ENCODE measurements at regions not wholly inside any gene's neighbourhood (a gene's known extent, or its start where the extent isn't known, plus 50 kb on each side); places are given as distances from the start of the nearest gene placed in this dataset.
"Not testable (repeated sequence)": the region's sequence is repeated elsewhere in the genome, so short reads cannot be mapped to it uniquely, and the experiment has no call there.

DNA sequence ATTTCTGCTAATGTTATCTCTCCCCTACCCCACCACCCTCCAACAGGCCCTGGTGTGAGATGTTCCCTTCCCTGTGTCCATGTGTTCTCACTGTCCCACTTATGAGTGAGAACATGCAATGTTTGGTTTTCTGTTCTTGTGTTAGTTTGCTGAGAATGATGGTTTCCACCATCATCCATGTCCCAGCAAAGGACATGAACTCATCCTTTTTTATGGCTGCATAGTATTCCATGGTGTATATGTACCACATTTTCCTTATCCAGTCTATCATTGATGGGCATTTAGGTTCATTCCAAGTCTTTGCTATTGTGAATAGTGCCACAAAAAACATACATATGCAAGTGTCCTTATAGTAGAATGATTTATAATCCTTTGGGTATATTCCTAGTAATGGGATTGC, 104.5 kb downstream of the ZNF33B start:
- CTCF ChIA-PET; POLR2A ChIA-PET (ENCODE audit: unreplicated experiment); H4K20me1 ChIP-seq (ENCODE audit: insufficient read depth); BruUV-seq (replicated peaks); H3K79me2 ChIP-seq (ENCODE audit: low read depth); H3K4me2 ChIP-seq; H2AFZ ChIP-seq; H3K27me3 ChIP-seq (ENCODE audit: insufficient read depth, low read depth); intact Hi-C loops (cut with micrococcal nuclease; ENCODE audit: unreplicated experiment); H3K4me3 ChIP-seq; H3K4me1 ChIP-seq (replicated peaks; ENCODE audit: insufficient read depth); H3K36me3 ChIP-seq (ENCODE audit: low read depth); DNase-seq; H3K27ac ChIP-seq; H3F3A ChIP-seq (ENCODE audit: insufficient read depth, low read depth); H3K9me2 ChIP-seq (ENCODE audit: insufficient read depth): not testable (repeated sequence)
- H3K9me3 ChIP-seq (ENCODE audit: insufficient read depth, low read depth), result peaks cover 44% of the 10 kb centered on the region

DNA sequence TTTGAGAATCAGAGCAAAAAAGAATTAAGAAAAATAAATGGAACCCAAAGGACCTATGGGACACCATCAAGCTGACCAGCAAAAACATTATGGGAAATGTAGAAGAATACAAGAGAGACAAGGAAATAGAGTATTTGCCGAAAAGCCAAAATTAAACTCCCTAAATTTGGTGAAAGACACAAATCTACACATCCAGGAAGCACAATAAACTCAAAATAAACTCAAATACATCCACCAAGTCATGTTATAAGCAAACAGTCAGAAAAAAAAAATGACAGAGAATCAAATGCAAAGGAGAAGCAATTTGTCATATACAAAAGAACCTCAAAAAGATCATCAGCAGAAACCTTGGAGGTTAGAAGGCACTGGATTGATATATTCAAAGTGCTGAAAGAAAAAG, 105.4 kb downstream of the ZNF33B start:
- intact Hi-C loops (cut with micrococcal nuclease; ENCODE audit: unreplicated experiment), result no loop called here
- Histone ChIP-seq H3K4me2 (no peak overlapping the region), H3K4me1 (replicated peaks; ENCODE audit: insufficient read depth) (no peaks in the 10 kb centered on the region), H4K20me1 (ENCODE audit: insufficient read depth) (no peaks in the 10 kb centered on the region), H3K27ac (no peak overlapping the region), H3K79me2 (ENCODE audit: low read depth) (no peaks in the 10 kb centered on the region), H3K27me3 (ENCODE audit: insufficient read depth, low read depth) (no peaks in the 10 kb centered on the region), H2AFZ (no peak overlapping the region), H3K9me2 (ENCODE audit: insufficient read depth) (no peaks in the 10 kb centered on the region), H3F3A (ENCODE audit: insufficient read depth, low read depth) (no peaks in the 10 kb centered on the region), H3K36me3 (ENCODE audit: low read depth) (0 out of 2 replicates have a peak, but pooled peaks cover under 1% of the 10 kb centered on the region), H3K9me3 (ENCODE audit: insufficient read depth, low read depth) (peaks cover 41% of the 10 kb centered on the region), H3K4me3 (no peak overlapping the region)
- no peak for TF ChIP-seq EZH2 (IDR thresholded peaks at IDR 0.05; ENCODE audit: low read depth)
- TF ChIP-seq, protein P1, sequence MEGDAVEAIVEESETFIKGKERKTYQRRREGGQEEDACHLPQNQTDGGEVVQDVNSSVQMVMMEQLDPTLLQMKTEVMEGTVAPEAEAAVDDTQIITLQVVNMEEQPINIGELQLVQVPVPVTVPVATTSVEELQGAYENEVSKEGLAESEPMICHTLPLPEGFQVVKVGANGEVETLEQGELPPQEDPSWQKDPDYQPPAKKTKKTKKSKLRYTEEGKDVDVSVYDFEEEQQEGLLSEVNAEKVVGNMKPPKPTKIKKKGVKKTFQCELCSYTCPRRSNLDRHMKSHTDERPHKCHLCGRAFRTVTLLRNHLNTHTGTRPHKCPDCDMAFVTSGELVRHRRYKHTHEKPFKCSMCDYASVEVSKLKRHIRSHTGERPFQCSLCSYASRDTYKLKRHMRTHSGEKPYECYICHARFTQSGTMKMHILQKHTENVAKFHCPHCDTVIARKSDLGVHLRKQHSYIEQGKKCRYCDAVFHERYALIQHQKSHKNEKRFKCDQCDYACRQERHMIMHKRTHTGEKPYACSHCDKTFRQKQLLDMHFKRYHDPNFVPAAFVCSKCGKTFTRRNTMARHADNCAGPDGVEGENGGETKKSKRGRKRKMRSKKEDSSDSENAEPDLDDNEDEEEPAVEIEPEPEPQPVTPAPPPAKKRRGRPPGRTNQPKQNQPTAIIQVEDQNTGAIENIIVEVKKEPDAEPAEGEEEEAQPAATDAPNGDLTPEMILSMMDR (conservative IDR thresholded peaks at IDR 0.05), result no peak
- POLR2A ChIA-PET (ENCODE audit: unreplicated experiment), result no interaction called here
- CTCF ChIA-PET, result no interaction called here
- no peak for DNase-seq
- BruUV-seq (replicated peaks), result no TSS peak

DNA sequence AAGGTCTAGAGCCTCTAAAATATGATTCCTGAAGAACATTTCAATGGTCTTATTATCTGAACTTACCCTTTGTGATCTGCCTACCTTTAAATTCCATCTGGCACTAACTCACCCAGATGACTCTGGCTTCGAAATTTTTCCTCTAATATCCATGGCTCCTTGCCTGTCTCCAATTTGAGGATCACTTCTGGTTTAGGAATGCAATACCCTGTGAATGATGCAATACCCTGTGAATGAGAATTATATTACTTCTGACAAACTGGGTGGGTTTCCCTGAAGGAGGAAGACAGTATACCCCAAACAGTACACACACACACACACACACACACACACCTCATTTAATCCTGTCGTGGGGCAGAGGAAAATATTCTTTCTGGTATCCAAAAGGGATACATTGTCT, 115.3 kb downstream of the ZNF33B start:
- Histone ChIP-seq H3K4me3 (no peak overlapping the region), H3K4me2 (no peak overlapping the region), H3F3A (ENCODE audit: insufficient read depth, low read depth) (peaks cover 11% of the 10 kb centered on the region), H3K27me3 (ENCODE audit: insufficient read depth, low read depth) (no peaks in the 10 kb centered on the region), H3K27ac (no peak overlapping the region), H3K79me2 (ENCODE audit: low read depth) (no peaks in the 10 kb centered on the region), H3K9me3 (ENCODE audit: insufficient read depth, low read depth) (peaks cover 63% of the 10 kb centered on the region), H3K4me1 (replicated peaks; ENCODE audit: insufficient read depth) (no peaks in the 10 kb centered on the region), H3K9me2 (ENCODE audit: insufficient read depth) (no peaks in the 10 kb centered on the region), H3K36me3 (ENCODE audit: low read depth) (peaks cover 38% of the 10 kb centered on the region), H4K20me1 (ENCODE audit: insufficient read depth) (no peaks in the 10 kb centered on the region), H2AFZ (no peak overlapping the region)
- ChIA-PET CTCF (no interaction called here), POLR2A (ENCODE audit: unreplicated experiment) (no interaction called here)
- TF ChIP-seq, protein P1 (conservative IDR thresholded peaks at IDR 0.05), result no peak
- TF ChIP-seq EZH2 (IDR thresholded peaks at IDR 0.05; ENCODE audit: low read depth), result no peak
- BruUV-seq (replicated peaks), result no TSS peak
- intact Hi-C loops (cut with micrococcal nuclease; ENCODE audit: unreplicated experiment), result no loop called here
- DNase-seq, result no peak

DNA sequence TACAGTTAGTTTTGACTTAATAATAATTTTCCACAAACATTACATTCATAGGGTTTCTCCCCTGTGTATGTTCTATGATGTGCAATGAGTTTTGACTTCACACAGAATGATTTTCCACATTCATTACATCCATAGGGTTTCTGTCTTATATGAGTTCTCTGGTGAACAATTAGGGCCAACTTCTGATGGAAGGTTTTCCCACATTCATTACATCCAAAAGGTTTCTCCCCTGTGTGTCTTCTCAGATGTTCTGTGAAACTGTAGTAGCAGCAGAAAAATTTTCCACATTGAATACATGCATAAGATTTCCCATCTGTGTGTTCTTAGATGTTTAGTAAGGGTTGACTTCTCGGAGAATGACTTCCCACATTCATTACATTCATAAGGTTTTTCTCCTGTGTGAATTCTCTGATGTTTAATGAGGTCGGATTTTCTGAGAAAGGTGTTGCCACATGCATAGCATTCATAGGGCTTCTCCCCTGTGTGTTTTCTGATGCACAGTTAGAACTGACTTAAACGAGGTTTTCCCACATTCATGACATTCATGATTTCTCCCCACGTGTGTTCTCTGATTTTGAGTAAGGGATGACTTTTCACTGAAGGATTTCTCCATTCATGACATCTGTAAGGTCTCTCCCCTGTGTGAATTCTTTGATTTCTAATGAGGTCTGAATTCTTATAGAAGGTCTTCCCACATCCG, 118.5 kb downstream of the ZNF33B start:
- POLR2A ChIA-PET (ENCODE audit: unreplicated experiment), result no interaction called here
- Histone ChIP-seq H3K79me2 (ENCODE audit: low read depth) (no peaks in the 10 kb centered on the region), H3K4me2 (no peak overlapping the region), H3K9me3 (ENCODE audit: insufficient read depth, low read depth) (peaks cover 81% of the 10 kb centered on the region), H2AFZ (no peak overlapping the region), H3K27ac (no peak overlapping the region), H3K4me3 (no peak overlapping the region), H3K27me3 (ENCODE audit: insufficient read depth, low read depth) (no peaks in the 10 kb centered on the region), H3K4me1 (replicated peaks; ENCODE audit: insufficient read depth) (no peaks in the 10 kb centered on the region), H4K20me1 (ENCODE audit: insufficient read depth) (no peaks in the 10 kb centered on the region), H3K36me3 (ENCODE audit: low read depth) (peaks cover 38% of the 10 kb centered on the region), H3F3A (ENCODE audit: insufficient read depth, low read depth) (peaks cover 11% of the 10 kb centered on the region), H3K9me2 (ENCODE audit: insufficient read depth) (no peaks in the 10 kb centered on the region)
- intact Hi-C loops (cut with micrococcal nuclease; ENCODE audit: unreplicated experiment), result no loop called here
- CTCF ChIA-PET, result no interaction called here
- TF ChIP-seq EZH2 (IDR thresholded peaks at IDR 0.05; ENCODE audit: low read depth), result no peak
- TF ChIP-seq, protein P1 (conservative IDR thresholded peaks at IDR 0.05), result no peak
- BruUV-seq (replicated peaks), result no TSS peak
- DNase-seq, result no peak

All from PC-9 (cell line).